Fibroblast of pulmonary artery (primary cell): ENCODE measurements at regions not wholly inside any gene's neighbourhood (a gene's known extent, or its start where the extent isn't known, plus 50 kb on each side); places are given as distances from the start of the nearest gene placed in this dataset.
"Not testable (repeated sequence)": the region's sequence is repeated elsewhere in the genome, so short reads cannot be mapped to it uniquely, and the experiment has no call there.

Source experiments
- DNase-seq: peaks from one replicate; pipeline ENCODE4 v3.0.0-alpha.2; 2010; ENCODE audit warnings: low read depth
- H3K4me3 ChIP-seq: replicated peaks from 2 replicates; pipeline ENCODE4 v1.5.1; 2011; ENCODE audit warnings: low read depth, mild to moderate bottlenecking, control low read depth, low read length, moderate library complexity

GRCh38 chr16:15307184-15307583, 70.9 kb downstream of the NPIPA5 start:
- not testable (repeated sequence) for H3K4me3 ChIP-seq, DNase-seq

- peak; percentile 44 for DNase-seq
- not testable (repeated sequence) for H3K4me3 ChIP-seq
These were observed 72.2 kb downstream of the NPIPA5 start for GRCh38 chr16:15305889-15306288.

GRCh38 chr16:15303667-15304324, 74.3 kb downstream of the NPIPA5 start:
- not testable (repeated sequence) for DNase-seq

GRCh38 chr16:15297104-15297503, 81.0 kb downstream of the NPIPA5 start:
- DNase-seq, H3K4me3 ChIP-seq: not testable (repeated sequence)

More at GRCh38 chr16:15303667-15304324, 74.3 kb downstream of the NPIPA5 start:
- not testable (repeated sequence) for H3K4me3 ChIP-seq

GRCh38 chr16:15274796-15275195, 103.3 kb downstream of the NPIPA5 start:
- not testable (repeated sequence) for H3K4me3 ChIP-seq, DNase-seq

- H3K4me3 ChIP-seq, DNase-seq: not testable (repeated sequence)
These were observed 104.1 kb downstream of the NPIPA5 start for GRCh38 chr16:15273964-15274363.

GRCh38 chr16:15266941-15267340, 111.2 kb downstream of the NPIPA5 start:
- DNase-seq, H3K4me3 ChIP-seq: not testable (repeated sequence)

GRCh38 chr16:15262212-15262611, 115.9 kb downstream of the NPIPA5 start:
- DNase-seq, H3K4me3 ChIP-seq: not testable (repeated sequence)

GRCh38 chr16:15247971-15248370, 130.1 kb downstream of the NPIPA5 start:
- DNase-seq, H3K4me3 ChIP-seq: not testable (repeated sequence)

- H3K4me3 ChIP-seq, DNase-seq: not testable (repeated sequence)
These were observed 141.3 kb downstream of the NPIPA5 start for GRCh38 chr16:15236674-15237323.

- DNase-seq, H3K4me3 ChIP-seq: not testable (repeated sequence)
These were observed 141.1 kb upstream of the RRN3 start for GRCh38 chr16:15235140-15235539.

- not testable (repeated sequence) for H3K4me3 ChIP-seq, DNase-seq
These were observed 140.6 kb upstream of the RRN3 start for GRCh38 chr16:15234702-15235101.

- not testable (repeated sequence) for H3K4me3 ChIP-seq, DNase-seq
These were observed 136.4 kb upstream of the RRN3 start for GRCh38 chr16:15230432-15230831.

GRCh38 chr16:15229661-15230060, 135.6 kb upstream of the RRN3 start:
- H3K4me3 ChIP-seq, DNase-seq: not testable (repeated sequence)

- not testable (repeated sequence) for DNase-seq, H3K4me3 ChIP-seq
These were observed 130.6 kb upstream of the RRN3 start for GRCh38 chr16:15224651-15225050.

GRCh38 chr16:15223398-15223797, 129.3 kb upstream of the RRN3 start:
- H3K4me3 ChIP-seq, DNase-seq: not testable (repeated sequence)
